Adrenal gland (tissue), 9 donors: ENCODE measurements at regions not wholly inside any gene's neighbourhood (a gene's known extent, or its start where the extent isn't known, plus 50 kb on each side); places are given as distances from the start of the nearest gene placed in this dataset.

Experiments used
- DNase-seq, 7 donors: peaks; one replicate each; pipeline ENCODE4 v3.0.0-alpha.2; 2019 to 2020
- H3K27ac ChIP-seq, 5 donors: fragments of 200-600 bp; sonication (generic) in 4 of 5; 1 replicate in 3 of 5; 2 replicates in 2 of 5; pipeline versions ENCODE4 v1.5.1 to v1.8.0; 2016 to 2020; ENCODE audit warnings: mild to moderate bottlenecking in 1 of 5
- H3K27me3 ChIP-seq: fragments of 200-600 bp; 2 replicates; pipeline ENCODE4 v1.8.0; 2021
- H3K36me3 ChIP-seq, 2 donors: fragments of 200-600 bp; replicated peaks in 1 of 2; 1 replicate in 1 of 2; 2 replicates in 1 of 2; pipeline versions ENCODE4 v1.5.1 to v1.8.0; 2018 to 2022
- H3K4me1 ChIP-seq, 2 donors: fragments of 200-600 bp; replicated peaks in 1 of 2; 1 replicate in 1 of 2; 2 replicates in 1 of 2; pipeline versions ENCODE4 v1.5.1 to v1.8.0; 2018 to 2021
- H3K4me3 ChIP-seq, 4 donors: fragments of 200-600 bp; sonication (generic) in 3 of 4; one replicate each; pipeline ENCODE4 v1.5.1; 2016 to 2018
- H3K9me3 ChIP-seq, 3 donors: fragments of 200-600 bp; sonication (generic) in 1 of 3; replicated peaks in 1 of 3; 1 replicate in 2 of 3; 2 replicates in 1 of 3; pipeline versions ENCODE4 v1.5.1 to v1.8.0; 2016 to 2021
- POLR2A ChIP-seq, 2 donors: fragments of 450-650 bp; IDR thresholded peaks; one replicate each; pipeline ENCODE4 v1.6.1; 2017; ENCODE audit warnings: antibody characterized with exemption in 2 of 2, mild to moderate bottlenecking in 2 of 2, moderate library complexity in 1 of 2
- WGBS, 4 donors: extraction: QIAGEN DNeasy Blood & Tissue Kit in 2 of 4; methylation state at CpG; one replicate each; pipeline versions ENCODE4 v1.1.5 to v1.1.7; 2013 to 2017; 5-methylcytosine and 5-hydroxymethylcytosine counted together
- intact Hi-C, 2 donors: fragments of 100-400 bp; cut with DNase I; formaldehyde crosslinking; loops; one replicate each; pipeline versions ENCODE4 v1.14.1 to v1.15.0; 2022 to 2023
- TF ChIP-seq, protein P1 (sequence below), 6 experiments: fragments of 450-650 bp in 4 of 6; fragments of 200-600 bp in 2 of 6; sonication (generic) in 1 of 6; IDR thresholded peaks; 1 replicate in 5 of 6; 2 replicates in 1 of 6; pipeline versions ENCODE4 v1.5.1 to v1.8.0; 2016 to 2021; ENCODE audit warnings: antibody characterized with exemption in 6 of 6, mild to moderate bottlenecking in 2 of 6, moderate library complexity in 1 of 6
- donor health status: healthy with polysubstance abuse.
- donor health status: Bipolar disorder and iron deficiency.
- donor health status: DM: yes; HTN: yes; CAD: no.
- donor health status: DM: no; HTN: no; CAD: no.
- donor health status: DM: no; HTN: no; CAD: no.

DNA sequence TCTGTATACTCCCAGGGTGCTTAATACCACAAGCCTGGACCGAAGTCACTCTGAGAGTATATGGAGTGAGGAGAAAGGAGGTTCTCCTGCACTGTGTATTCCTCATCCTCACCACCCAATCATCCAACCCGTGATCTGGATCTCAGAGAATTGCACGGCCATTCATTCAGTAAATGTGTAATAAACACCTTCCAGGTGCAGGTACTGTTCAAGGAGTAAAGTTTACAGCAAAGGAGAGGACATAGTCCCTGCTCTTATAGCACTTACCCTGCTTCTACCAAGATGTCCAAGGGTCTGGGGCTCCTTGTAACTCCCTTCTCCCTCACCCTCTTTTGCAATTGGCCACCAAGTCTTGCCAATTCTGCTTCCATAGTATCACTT is 139.2 kb upstream of the JUN start:
- TF ChIP-seq, protein P1, sequence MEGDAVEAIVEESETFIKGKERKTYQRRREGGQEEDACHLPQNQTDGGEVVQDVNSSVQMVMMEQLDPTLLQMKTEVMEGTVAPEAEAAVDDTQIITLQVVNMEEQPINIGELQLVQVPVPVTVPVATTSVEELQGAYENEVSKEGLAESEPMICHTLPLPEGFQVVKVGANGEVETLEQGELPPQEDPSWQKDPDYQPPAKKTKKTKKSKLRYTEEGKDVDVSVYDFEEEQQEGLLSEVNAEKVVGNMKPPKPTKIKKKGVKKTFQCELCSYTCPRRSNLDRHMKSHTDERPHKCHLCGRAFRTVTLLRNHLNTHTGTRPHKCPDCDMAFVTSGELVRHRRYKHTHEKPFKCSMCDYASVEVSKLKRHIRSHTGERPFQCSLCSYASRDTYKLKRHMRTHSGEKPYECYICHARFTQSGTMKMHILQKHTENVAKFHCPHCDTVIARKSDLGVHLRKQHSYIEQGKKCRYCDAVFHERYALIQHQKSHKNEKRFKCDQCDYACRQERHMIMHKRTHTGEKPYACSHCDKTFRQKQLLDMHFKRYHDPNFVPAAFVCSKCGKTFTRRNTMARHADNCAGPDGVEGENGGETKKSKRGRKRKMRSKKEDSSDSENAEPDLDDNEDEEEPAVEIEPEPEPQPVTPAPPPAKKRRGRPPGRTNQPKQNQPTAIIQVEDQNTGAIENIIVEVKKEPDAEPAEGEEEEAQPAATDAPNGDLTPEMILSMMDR (IDR thresholded peaks at IDR 0.05) = no peak
- TF ChIP-seq POLR2A (IDR thresholded peaks at IDR 0.05) = no peak
- intact Hi-C loops = no loop called here
- WGBS, 4 donors = 95 to 100% (median 99%) methylated on average over 3 of the region's 3 CpGs
- Histone ChIP-seq H3K4me1 (peaks cover 6 to 11% of the 10 kb centered on the region in 2 donors), H3K36me3 (no peaks in the 10 kb centered on the region), H3K4me3 (no peak overlapping the region), H3K27me3 (no peaks in the 10 kb centered on the region), H3K9me3 (no peaks in the 10 kb centered on the region), H3K27ac (peak overlapping the region in 1 of 5 donors; percentile 47)
- no peak for DNase-seq

DNA sequence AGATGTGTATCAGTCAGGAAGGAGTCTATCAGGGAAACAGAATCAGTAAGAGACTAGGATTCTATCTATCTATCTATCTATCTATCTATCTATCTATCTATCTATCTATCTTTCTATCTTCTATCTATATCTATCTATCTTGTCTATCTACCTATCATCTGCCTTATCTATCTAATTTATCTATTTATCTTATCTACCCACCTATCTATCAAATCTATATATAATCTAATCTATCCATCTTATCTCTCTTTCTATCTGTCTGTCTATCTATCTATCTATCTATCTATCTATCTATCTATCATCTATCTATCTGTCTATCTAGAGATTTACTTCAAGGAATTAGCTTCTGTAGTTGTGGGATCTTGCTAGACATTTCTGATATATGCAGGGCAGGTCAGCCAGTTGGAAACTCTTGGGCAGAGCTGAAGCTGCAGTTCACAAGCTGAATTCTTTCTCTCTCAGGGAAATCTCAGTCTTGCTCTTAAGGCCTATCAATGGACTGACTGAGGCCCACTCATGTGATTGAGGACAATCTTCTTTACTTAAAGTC is 140.2 kb upstream of the JUN start:
- intact Hi-C loops = no loop called here
- peaks cover 6 to 11% of the 10 kb centered on the region in 2 donors for H3K4me1 ChIP-seq
- DNase-seq = no peak
- TF ChIP-seq POLR2A (IDR thresholded peaks at IDR 0.05) = no peak
- TF ChIP-seq, protein P1 (IDR thresholded peaks at IDR 0.05) = no peak
- no peak overlapping the region for H3K4me3 ChIP-seq
- H3K9me3 ChIP-seq = no peaks in the 10 kb centered on the region
- H3K27me3 ChIP-seq = no peaks in the 10 kb centered on the region
- H3K27ac ChIP-seq = no peak overlapping the region
- H3K36me3 ChIP-seq = no peaks in the 10 kb centered on the region

DNA sequence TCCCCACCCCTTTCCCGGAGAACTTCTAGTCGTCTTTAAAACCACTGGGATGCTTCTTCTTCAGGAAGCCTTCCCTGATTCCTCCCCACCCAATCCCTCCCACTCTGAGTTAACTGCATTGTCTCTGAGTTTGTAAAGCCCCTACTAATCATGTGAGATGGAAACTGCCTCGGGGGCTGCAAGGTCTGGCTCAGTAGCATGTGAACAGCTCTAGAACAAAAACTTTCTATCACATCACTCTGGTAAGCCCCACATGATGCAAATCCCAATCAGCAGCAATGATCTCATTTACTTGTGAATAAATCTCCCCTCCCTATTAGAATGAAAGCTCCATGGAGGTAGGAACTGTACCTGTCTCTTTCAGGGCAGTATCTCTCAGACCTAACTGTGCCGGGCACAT is 141.0 kb upstream of the JUN start:
- no peak for DNase-seq
- intact Hi-C loops = no loop called here
- Histone ChIP-seq H3K4me1 (peaks cover 6 to 11% of the 10 kb centered on the region in 2 donors), H3K27me3 (no peaks in the 10 kb centered on the region), H3K36me3 (no peaks in the 10 kb centered on the region), H3K4me3 (no peak overlapping the region), H3K27ac (no peak overlapping the region), H3K9me3 (no peaks in the 10 kb centered on the region)
- 88 to 94% (median 93%) methylated on average over 4 of the region's 4 CpGs for WGBS, 4 donors
- TF ChIP-seq POLR2A (IDR thresholded peaks at IDR 0.05) = no peak
- TF ChIP-seq, protein P1 (IDR thresholded peaks at IDR 0.05) = no peak

DNA sequence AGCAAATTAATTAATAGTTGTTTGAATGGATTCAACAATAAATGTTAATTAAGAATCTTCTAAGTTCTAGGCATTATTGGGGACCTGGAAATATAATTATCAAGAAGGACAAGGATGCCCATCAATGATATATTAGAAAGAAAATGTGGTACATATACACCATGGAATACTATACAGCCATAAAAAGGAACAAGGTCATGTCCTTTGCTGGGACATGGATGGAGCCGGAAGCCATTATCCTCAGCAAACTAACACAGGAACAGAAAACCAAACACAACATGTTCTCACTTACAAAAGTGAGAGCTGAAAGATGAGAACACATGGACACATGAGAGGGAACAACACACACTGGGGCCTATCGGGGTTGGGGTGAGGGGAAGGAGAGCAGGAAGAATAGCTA is 141.4 kb upstream of the JUN start:
- intact Hi-C loops = no loop called here
- Histone ChIP-seq H3K4me3 (no peak overlapping the region), H3K27ac (no peak overlapping the region), H3K4me1 (peaks cover 6 to 11% of the 10 kb centered on the region in 2 donors), H3K36me3 (no peaks in the 10 kb centered on the region), H3K27me3 (no peaks in the 10 kb centered on the region), H3K9me3 (no peaks in the 10 kb centered on the region)
- TF ChIP-seq POLR2A (IDR thresholded peaks at IDR 0.05) = no peak
- TF ChIP-seq, protein P1 (IDR thresholded peaks at IDR 0.05) = no peak
- no peak for DNase-seq
- WGBS, 4 donors = 89 to 97% (median 97%) methylated on average over 2 of the region's 2 CpGs
